ENCODE measurements at regions not wholly inside any gene's neighbourhood (a gene's known extent, or its start where the extent isn't known, plus 50 kb on each side); places are given as distances from the start of the nearest gene placed in this dataset.
"Not testable (repeated sequence)": the region's sequence is repeated elsewhere in the genome, so short reads cannot be mapped to it uniquely, and the experiment has no call there.

DNA sequence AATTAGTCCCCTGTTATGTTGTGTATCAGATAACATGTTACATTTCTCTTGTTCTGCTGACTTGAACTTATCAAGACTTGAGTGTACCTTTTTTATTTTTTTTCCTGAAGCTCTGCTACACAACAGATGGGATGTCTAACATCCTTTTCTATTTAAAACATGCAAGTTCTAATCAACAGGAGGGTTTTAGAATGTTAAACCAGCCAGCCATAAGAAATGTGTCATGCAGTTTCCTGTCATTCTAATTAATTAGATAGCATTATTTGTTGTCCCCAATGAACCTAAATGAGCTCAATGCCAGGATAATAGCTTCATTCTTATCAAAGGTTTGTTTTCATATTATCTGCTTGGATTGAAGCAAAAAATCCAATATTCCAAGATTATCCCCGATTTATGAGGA, 958.2 kb downstream of the PCDH7 start:
- no peak for DNase-seq

DNA sequence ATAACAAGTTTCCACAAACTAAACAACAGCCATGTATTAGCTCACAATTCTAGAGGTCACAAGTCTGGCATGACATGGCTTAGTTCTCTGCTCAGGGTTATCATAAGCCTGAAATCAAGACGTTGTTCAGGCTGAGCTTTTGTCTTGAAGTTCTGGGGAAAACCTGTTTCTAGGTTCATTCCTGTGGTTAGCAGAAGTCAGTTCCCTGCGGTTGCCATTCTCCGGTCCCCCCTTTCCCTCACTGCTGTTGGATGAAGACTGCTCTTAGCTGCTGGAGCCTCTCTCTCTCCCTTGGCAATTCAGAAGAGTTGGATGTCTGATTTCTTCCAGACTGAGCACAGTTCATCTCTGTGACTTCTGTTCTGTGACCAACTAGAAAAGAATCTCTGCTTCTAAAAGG, 962.6 kb downstream of the PCDH7 start:
- no peak for DNase-seq

DNA sequence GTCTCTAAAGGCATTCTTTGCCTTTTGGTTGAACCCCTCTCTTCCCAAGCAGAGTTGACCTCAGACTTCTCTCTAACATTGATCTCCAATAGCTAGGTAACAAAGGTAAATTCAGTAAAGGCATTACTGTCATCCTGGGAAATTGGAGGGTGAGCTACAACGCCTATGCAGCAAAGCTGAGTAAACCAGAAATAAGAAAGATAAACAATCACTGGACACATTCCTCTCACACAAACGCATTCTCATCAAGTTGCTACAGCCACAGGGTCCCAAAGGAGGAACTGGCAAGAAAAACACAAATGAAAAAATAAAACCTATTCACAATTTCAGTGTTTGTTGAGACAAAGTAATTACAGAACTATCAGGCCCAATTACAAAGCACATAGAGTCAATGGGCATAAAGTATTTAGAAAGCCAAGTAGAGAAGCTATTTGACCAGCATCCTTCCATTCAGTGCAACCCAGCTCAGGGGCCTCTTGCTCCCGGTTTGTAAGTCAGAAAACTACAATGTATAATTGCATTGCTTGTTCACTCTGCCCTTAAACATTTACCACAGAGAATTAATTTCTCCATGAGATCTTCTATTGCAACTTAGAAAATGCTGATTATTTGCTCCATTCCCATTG, 967.7 kb downstream of the PCDH7 start:
- DNase-seq, result no peak

DNA sequence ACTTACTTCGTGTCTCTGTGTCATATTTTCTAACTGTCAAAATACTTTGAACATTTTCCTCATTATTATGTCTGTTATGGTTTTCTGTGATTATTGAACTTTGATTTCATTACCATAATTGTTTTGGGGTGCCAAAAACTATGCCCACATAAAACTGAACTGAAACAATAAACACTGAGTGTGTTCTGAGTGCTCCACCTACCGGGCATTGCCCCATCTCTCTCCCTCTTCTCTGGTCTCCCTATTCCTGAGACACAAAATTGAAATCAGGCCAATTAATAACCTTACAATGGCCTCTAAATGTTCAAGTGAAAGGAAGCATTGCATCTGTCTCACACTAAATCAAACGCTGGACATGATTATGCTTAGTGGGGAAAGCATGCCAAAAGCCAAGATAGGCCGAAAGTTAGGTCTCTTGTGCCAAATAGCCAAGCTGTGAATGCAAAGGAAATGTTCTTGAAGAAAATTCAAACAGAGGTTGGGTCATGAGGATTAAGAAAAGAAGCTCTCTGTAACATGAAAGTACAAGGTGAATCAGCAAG, 972.3 kb downstream of the PCDH7 start:
- no peak for DNase-seq

DNA sequence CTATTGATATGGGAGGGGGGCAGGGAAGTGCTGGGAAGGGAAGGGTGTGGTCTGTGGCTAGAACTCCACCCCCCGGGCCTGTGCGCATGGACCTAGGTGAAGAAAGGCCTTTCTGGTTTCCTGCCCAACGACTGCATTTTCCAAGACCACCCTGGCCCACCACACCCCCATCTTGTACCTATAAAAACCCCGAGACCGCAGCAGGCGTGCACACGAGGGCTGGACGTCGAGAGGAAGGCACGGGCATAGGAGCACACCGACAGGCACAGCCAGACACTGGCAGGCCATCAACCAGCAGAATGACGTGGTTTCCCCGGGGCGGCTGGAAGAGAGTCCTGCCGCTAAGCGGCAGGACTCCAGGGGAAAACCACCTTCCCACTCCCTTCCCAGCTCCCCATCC, 981.1 kb downstream of the PCDH7 start:
- no peak for DNase-seq

DNA sequence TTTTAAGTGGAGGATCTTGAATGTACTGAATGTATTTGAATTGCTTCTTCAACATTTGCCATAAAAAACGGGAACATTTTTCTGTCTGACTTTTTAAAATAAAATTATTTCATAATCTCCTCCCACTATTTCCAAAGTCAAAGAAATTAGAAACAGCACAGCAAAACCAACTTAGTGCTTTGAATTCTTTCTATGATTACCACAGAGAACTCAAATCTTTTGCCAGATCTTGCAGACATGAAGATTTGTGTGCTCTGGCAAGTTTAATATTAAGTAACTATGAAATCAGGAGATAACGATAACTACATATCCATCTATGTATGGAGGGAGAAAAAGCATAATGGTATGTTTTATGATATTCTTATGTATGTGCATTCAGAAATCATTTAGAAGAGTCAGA, 982.2 kb downstream of the PCDH7 start:
- DNase-seq, result no peak

DNA sequence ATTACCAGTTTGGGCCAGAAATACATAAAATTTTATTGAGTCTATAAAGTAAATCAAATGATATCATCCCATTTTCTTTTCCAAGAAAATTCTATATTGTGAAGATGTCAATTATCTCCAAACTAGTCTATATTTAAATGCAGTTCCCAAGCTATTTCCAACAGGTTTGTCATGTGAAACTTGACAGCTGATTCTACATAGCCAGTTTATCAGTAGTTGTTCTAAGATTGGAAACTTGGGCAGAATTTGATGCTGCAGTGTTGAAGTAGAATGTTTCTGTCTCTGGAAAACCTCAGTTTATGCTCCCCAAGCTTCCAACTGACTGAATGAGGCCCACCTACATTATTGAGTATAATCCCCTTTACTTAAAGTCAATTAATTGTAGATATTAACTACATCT, 994.1 kb downstream of the PCDH7 start:
- DNase-seq, result no peak

DNA sequence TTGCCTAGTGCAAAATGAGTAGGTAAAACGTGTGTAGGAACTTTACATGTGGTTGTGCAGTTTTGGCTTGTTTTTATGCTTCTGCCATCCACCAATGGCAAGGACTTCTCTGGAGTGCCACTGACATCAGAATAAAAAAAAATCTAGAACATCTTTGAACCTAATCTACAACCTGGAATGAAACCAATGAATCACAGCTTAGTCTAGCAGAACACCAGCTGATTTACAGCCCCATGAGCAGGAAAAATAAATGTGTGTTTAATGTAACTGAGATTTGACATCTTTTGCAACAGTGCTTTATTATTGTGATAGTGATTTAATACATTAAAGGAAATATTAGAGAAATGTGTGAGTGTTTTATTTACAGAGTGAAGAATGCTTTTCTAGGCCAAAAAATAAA, 995.1 kb downstream of the PCDH7 start:
- no peak for DNase-seq

DNA sequence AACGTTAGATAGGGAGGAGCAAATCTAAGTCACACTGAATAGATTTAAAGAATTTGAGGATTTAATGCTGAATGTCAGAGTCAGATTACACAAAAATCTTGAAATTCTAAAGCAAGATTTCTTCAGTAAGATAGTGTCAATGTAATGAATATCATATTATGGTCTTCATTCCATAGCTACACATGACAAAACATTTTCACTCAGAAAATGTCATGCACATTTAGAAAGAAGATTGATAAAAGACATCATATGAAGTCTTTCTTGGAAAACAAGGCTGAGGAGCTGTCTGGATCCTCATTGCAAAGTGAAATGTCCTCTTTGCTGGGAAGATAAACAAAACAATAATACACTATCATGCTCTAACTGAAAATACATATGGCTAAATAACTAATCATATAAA, 1006.9 kb downstream of the PCDH7 start:
- no peak for DNase-seq

DNA sequence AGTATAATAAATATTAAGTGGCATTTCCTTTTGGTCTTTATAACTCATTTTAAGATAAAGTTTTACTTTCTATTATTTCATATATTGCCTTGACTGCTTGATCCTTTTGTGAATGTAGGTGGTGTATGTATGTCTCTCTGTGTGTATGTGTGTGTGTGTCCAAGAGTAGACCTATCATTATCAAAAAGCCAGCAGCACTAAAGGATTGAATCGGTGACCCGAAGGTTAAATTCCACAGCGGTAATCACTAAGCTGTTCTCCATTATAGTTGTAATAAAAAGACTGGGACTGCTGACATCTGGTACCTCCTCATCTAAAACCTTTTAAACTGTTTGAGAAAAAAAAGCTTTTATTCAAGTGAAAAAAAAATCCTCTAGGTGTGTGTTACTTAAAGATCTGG, 1014.8 kb downstream of the PCDH7 start:
- no peak for DNase-seq

DNA sequence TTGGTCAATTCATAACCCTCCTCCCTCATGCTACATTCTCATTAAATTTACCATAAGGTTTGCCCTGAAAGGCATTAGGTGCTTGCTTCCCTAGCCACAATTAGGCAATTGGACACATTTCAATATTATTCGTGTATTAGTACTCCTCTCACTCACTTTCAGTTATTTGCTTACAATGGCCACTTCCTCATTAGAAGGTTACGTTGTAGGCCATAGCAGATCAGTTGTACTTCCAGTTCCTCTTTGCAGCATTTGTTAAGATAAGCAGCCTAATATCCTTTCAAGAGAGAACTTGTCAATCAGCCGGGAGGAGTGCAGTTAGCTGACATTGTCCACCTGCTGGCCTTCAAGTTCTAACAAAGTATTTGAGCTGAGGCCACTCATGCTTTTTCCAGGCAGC, 1017.2 kb downstream of the PCDH7 start:
- DNase-seq, result no peak

DNA sequence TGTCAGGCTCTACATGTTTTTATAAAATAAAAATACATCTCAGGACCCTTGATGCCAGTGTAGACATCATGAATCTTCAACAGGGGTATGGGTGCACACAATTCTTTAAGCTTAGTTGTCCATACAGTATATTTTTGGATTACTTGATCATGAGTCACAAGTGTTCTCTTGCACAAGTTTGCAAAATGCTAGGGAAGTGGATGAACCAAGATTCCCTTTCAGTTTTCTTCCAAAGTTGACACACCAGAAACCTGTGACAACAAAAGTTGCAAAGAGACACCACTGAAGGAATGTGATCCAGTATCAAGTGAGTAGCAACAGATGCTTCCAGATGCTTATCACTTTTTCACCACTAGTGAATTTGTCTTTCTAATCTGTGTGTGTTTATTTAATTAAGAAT, 1021.2 kb downstream of the PCDH7 start:
- no peak for DNase-seq

DNA sequence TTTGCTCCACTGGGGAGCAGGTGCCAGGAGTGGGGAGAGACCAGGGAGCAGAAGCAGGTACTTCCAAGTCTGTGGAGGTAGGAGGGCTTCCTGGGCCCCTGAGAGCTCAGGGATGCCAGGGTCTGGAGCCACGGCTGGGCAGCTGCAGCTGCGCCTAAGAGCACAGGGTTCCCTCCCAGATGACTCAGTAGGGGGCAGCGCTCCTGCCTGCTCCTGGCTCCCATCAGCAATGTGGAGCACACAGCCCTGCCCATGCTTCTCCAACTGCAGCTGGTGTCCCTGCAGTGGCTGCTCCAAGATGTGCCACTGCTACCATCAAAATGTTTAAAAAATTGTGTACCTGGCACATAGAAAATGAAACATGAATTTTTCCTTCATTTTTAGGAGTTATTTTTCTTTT, 1028.2 kb downstream of the PCDH7 start:
- DNase-seq, result no peak

DNA sequence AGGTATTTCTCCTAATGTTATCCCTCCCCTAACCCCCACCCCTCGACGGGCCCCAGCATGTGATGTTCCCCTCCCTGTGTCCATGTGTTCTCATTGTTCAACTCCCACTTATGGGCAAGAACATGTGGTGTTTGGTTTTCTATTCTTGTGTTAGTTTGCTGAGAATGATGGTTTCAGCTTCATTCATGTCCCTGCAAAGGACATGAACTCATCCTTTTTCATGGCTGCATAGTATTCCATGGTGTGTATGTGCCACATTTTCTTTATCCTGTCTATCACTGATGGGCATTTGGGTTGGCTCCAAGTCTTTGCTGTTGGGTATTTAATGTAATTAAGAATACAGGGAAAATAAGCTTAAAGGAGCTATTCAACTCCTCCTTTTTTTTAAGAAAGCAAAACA, 1030.4 kb downstream of the PCDH7 start:
- not testable (repeated sequence) for DNase-seq

DNA sequence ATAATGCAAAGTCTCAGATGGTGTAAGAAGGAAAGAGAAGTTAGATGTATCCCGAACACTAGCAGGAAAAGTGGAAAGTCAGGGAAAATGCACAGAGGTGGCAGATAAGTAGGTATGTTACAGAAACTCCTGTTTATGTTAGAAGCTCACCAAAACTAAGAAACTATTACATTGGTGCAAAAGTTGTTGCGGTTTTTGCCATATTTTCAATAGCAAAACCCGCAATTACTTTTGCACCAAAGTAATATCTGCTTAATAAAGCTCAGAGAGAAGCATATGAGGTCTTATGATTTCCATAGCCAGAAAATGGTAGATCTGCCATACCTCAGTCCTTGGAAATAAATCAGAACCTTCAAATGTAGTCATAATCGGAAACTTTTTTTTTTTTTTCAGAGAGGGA, 1035.6 kb downstream of the PCDH7 start:
- DNase-seq, result no peak

DNA sequence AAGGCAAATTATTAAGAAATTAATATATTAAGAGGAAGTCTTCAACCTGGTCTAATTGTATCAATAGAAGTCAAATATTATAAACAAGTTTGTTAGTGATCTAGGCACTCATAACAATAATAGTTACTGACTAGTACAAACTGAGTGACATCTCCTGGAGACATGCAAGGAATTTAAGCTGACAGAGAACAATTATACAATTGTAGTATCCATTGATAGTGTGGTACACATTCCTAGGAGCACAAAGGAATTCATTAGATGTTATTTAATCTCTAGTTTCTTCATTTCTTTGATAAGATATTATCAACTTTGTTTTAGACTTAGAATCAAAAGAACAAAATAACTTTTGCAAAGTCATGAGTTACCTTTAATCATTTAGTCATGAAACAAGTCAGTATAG, 1048.6 kb downstream of the PCDH7 start:
- no peak for DNase-seq

DNA sequence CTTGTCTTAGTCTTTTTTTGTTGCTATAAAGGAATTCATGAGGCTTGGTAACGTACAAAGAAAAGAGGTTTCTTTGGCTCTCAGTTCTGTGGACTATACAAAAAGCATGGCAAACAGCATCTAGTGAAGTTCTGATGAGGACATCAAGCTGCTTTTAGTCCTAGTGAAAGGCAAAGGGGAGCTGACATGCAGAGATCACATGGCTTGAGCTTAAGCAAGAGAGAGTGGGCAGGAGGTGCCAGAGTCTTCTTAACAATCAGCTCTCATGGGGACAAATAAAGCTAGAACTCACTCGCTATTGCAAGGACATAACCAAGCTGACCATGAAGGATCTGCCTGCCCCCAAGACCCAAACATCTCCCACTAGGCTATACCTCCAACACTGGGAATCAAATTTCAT, 1063.1 kb downstream of the PCDH7 start:
- no peak for DNase-seq

DNA sequence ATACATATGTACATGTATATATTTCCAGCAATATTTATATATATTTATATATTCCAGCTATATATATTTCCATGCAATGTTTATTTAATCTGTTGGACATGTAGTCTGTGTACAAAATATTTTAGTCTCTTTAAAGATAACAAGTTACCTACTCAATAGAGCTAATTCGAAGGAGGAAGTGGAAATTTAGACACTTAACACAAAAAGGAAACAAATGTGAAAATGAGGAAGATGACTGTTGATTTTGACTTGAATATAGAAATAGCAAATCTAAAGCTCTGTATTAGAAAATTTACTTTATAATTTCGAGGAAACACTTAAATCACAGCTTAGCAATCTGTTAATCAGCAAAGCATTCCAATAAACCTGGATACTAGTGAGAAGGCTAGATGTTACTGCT, 1064.4 kb downstream of the PCDH7 start:
- no peak for DNase-seq

DNA sequence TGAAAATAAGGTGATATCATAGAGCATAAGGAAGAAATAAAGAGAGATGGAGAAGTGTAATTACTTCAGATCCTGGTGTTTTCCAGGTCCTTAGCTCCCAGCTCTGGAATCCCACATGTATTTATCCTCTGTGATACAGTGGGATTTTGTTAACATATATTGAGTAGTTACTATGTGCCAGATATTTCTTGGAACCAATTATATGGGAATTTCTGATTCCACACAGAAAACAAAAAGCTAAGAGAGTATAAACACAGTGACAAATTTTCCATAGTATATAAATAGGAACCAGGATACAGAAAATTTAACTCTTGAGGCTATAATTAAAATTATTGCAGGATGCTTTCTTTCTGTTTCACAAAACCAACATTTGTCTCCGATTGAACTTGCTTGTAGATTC, 1067.5 kb downstream of the PCDH7 start:
- no peak for DNase-seq

DNA sequence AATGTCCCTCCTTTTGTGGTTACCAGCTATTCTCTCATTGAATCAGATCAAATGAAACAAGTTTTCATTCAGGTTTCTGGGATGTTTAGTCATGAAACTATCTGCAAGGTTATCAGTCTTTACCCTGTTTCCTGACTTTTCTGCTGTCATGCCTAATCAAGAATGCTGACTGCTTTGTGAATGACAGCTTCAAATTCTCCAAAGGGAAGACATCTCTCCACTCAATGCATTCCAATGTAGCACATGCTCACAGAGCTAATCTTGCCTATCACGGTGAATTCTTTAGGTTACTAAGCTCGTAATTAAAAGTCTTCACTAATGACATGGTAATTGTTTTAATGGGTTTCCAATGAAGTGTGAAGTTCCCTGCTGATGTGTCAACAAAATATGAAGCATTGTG, 1068.5 kb downstream of the PCDH7 start:
- DNase-seq, result no peak

DNA sequence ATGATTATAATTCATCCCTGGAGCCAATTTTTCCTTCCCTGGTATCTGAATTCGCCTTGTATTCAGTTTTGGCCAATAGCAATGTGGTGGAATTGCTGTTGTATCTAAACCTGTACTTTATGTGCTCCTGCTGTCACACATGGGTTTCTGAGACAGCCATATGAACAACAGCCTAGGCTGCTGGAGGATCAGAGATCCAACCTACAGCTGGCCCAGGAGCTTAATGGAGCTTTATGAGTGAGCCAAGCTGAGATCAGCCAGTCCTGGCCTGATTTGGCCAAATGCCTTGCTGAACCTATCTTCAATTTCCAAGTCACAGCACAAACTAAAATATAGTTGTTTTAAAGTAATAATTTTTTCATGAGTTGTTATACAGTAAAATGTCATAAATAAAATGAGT, 1071.5 kb downstream of the PCDH7 start:
- DNase-seq, result no peak

DNA sequence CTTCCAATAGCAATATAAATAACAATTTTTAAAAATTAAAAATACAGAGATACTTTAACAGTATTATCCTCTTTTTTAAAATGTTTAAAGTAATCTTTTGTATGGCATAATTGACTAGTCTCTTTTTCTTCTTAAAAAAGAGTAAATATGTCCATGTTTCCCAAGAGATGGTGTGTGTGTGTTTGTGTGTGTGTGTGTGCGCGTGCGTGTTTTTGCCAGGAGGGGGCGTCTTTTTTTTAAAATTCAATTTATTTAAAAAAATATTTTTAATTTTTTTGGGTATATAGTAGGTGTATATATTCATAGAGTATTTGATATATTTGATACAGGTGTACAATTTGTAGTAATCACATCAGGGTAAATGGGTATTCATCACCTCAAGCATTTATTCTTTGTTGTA, 1073.7 kb downstream of the PCDH7 start:
- no peak for DNase-seq

DNA sequence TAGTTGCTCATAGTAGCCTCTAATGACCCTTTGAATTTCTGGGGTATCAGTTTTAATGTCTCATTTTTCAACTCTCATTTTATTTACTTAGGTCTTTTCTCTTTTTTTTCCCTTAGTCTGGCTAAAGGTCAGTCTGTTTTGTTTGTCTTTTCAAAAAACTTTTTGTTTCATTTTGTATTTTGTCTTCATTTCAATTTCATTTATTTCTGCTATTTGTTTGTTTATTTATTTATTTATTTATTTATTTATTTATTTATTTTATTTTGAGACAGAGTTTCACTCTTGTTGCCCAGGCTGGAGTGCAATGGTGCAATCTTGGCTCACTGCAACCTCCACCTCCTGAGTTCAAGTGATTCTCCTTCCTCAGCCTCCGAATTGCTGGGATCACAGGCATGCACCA, 1076.9 kb downstream of the PCDH7 start:
- DNase-seq, result not testable (repeated sequence)

DNA sequence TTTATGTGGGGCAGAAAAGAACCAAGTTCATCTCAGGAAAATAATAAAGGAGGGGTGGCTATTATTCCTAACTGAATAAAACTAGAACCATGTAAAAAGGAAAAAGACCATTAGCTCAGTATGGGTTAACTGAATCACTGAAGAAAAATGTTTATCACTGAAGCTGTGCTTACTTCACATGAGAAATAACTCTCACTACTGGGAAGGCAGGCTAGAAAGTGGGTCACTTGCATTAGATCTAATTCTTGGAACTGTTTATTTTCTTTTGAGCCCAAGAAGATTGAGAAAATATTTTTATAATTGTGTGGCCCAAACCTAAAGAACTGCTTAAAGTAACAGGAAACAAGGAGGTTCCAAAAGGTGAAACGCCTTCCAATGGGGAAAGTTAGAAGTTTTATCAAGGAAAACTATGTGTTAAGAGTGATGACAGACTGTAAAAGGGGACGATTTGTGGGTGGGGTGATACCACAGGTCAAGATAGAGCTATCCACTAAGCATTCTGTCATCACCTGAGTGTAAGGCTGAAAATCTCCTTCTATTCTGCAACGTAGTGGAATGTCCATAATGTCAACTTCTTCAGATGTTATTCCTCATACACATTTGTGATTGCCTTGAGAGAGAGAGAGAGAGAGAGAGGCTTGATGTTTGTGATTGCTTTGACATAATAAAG, 1083.5 kb downstream of the PCDH7 start:
- no peak for DNase-seq

DNA sequence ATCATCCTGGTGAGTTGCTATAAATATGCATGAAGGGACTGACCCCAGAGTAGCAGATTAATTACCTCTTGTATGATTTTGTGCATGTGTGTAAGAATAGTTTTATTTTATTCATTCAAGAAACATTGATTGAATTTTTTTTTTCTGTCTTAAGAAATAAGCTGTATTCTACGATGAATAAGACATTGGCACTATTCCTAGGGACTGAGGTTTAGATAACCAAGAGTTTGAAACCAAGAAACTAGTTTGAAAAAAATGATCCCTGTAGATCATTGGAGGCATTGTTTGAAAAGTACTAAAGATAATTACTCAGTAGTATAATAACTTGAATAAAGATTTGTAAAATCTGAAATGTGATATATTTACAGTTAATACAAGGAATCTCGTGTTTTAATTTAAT, 1086.9 kb downstream of the PCDH7 start:
- no peak for DNase-seq

Measured in CD4-positive, alpha-beta T cell treated with Interleukin-21 for 1 hour (primary cell).